Activated naive CD4-positive, alpha-beta T cell treated with anti-CD3 and anti-CD28 coated beads, Interleukin-2, amount 10 ng/mL, durations not matched to agents 7 days and 5 days (primary cell): ENCODE measurements at regions not wholly inside any gene's neighbourhood (a gene's known extent, or its start where the extent isn't known, plus 50 kb on each side); places are given as distances from the start of the nearest gene placed in this dataset.
"Not testable (repeated sequence)": the region's sequence is repeated elsewhere in the genome, so short reads cannot be mapped to it uniquely, and the experiment has no call there.

Source experiments
- CTCF ChIA-PET: fragments of 350-600 bp; sonication (Branson Sonifier 250); formaldehyde crosslinking; loops from one replicate; lab custom pipeline; 2021; ENCODE audit warnings: antibody characterized with exemption; lab: Charles Lee
- DNase-seq: peaks from one replicate; pipeline ENCODE4 v3.0.0-alpha.2; 2020
- H3K27ac Mint-ChIP-seq: one replicate; pipeline ENCODE4 v1.8.0; 2021; ENCODE audit warnings: mild to moderate bottlenecking, moderate library complexity, mixed read lengths
- H3K27me3 Mint-ChIP-seq: one replicate; pipeline ENCODE4 v1.8.0; 2021; ENCODE audit warnings: mild to moderate bottlenecking, mixed read lengths
- H3K36me3 Mint-ChIP-seq: one replicate; pipeline ENCODE4 v1.8.0; 2021; ENCODE audit warnings: mixed read lengths
- H3K4me1 Mint-ChIP-seq: one replicate; pipeline ENCODE4 v1.8.0; 2021; ENCODE audit warnings: mixed read lengths
- H3K4me3 Mint-ChIP-seq: one replicate; pipeline ENCODE4 v1.8.0; 2021; ENCODE audit warnings: mild to moderate bottlenecking, moderate library complexity, mixed read lengths
- H3K9me3 Mint-ChIP-seq: one replicate; pipeline ENCODE4 v1.8.0; 2021; ENCODE audit warnings: mixed read lengths

DNA sequence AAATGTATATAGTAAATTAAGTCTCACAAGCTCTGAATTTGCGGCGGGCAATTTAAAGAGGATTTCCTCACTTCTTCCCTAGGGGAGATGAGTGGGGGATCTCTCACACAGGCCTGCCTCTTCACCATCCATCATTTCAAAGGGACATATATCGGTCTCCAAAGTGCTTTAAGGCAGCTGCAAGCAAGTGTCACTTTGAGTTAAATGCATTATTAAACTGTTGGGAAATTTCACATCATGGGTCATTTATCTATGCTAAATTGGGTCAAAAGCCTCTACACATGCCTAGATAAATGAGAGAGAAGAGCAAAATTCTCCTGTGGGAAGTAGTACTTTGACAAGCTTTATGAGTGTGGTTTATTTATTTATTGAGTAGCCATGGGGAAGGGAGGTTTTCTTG, 1106.1 kb upstream of the GOT2 start:
- H3K4me3 Mint-ChIP-seq = no peak overlapping the region
- H3K27ac Mint-ChIP-seq = no peak overlapping the region
- no peaks in the 10 kb centered on the region for H3K27me3 Mint-ChIP-seq

DNA sequence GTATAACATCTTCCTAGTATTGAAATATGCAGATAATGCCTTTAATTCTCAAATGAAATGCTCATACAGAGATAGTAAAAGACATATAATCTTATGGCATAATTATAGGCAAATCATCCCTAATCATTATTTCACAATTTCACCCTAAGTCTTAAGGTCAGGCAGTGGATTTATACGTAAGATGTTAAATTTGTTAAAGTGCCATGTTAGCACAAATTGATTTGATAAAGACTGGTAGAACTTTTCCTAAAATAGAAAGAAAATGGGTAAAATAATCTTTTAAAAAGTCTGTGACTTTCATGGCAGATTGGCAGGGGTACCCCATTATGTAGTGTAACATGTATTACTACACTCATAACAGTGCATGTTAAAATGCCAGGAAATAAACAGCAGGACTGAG, 1092.7 kb upstream of the GOT2 start:
- H3K27me3 Mint-ChIP-seq = no peaks in the 10 kb centered on the region
- peaks cover 1% of the 10 kb centered on the region for H3K9me3 Mint-ChIP-seq
- no peaks in the 10 kb centered on the region for H3K36me3 Mint-ChIP-seq
- no peak overlapping the region for H3K27ac Mint-ChIP-seq
- CTCF ChIA-PET = no interaction called here
- H3K4me1 Mint-ChIP-seq = no peaks in the 10 kb centered on the region
- DNase-seq = no peak
- H3K4me3 Mint-ChIP-seq = no peak overlapping the region

More for the DNA sequence above, 1106.1 kb upstream of the GOT2 start:
- H3K4me1 Mint-ChIP-seq = no peaks in the 10 kb centered on the region
- no peaks in the 10 kb centered on the region for H3K36me3 Mint-ChIP-seq
- no peak for DNase-seq
- peaks cover 12% of the 10 kb centered on the region for H3K9me3 Mint-ChIP-seq
- CTCF ChIA-PET = no interaction called here

GRCh38 chr16:59809488-59809887, 1075.4 kb upstream of the GOT2 start:
- H3K9me3 Mint-ChIP-seq = peaks cover 13% of the 10 kb centered on the region
- CTCF ChIA-PET, H3K36me3 Mint-ChIP-seq, H3K4me1 Mint-ChIP-seq, DNase-seq, H3K27ac Mint-ChIP-seq, H3K4me3 Mint-ChIP-seq, H3K27me3 Mint-ChIP-seq: not testable (repeated sequence)

- no peak overlapping the region for H3K27ac Mint-ChIP-seq
- no peak overlapping the region for H3K4me3 Mint-ChIP-seq
- no peak for DNase-seq
- CTCF ChIA-PET = no interaction called here
- peaks cover 4% of the 10 kb centered on the region for H3K9me3 Mint-ChIP-seq
- no peaks in the 10 kb centered on the region for H3K27me3 Mint-ChIP-seq
- H3K4me1 Mint-ChIP-seq = no peaks in the 10 kb centered on the region
- H3K36me3 Mint-ChIP-seq = no peaks in the 10 kb centered on the region
Measured at GRCh38 chr16:59783191-59783590, 1049.1 kb upstream of the GOT2 start.

DNA sequence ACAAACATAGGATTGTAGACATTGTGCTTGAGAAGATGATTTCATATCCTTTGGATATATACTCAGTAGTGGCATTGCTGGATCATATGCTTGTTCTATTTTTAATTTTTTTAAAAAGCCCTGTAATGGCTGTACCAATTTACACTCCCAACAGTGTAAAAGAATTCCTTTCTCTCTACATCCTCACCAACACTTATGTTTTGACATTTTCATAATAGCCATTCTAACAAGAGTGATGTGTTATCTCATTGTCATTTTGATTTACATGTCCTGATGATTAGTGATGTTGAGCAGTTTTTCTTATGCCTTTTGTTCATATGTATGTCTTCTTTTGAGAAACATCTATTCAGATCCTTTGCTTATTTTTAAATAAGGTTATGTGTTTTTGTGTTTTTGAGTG, 1039.2 kb upstream of the GOT2 start:
- CTCF ChIA-PET = no interaction called here
- no peaks in the 10 kb centered on the region for H3K27me3 Mint-ChIP-seq

DNA sequence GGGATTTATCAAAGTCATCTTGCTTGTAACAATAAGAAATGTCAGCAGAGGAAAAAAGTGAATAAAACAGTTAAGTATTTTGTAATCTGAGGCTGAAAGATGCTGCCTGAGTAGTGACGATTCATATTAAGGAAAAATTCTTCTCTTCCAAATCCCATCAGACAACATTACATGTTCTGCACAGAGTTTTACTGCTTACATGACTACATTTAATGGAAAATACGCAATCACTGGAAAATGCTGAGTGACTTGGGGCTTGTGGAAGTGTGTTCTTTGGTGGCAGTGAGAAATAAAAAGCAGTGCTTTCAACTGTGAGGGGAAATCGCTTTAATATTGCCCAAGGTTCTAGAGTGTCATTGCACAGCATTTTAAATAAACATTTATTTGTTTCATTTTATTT, 1025.2 kb upstream of the GOT2 start:
- no peaks in the 10 kb centered on the region for H3K27me3 Mint-ChIP-seq
- H3K27ac Mint-ChIP-seq = no peak overlapping the region
- DNase-seq = no peak
- H3K4me3 Mint-ChIP-seq = no peak overlapping the region
- no peaks in the 10 kb centered on the region for H3K4me1 Mint-ChIP-seq
- CTCF ChIA-PET = no interaction called here
- peaks cover 17% of the 10 kb centered on the region for H3K9me3 Mint-ChIP-seq
- no peaks in the 10 kb centered on the region for H3K36me3 Mint-ChIP-seq

More for the DNA sequence above, 1039.2 kb upstream of the GOT2 start:
- H3K27ac Mint-ChIP-seq = no peak overlapping the region
- peaks cover 2% of the 10 kb centered on the region for H3K9me3 Mint-ChIP-seq
- no peak overlapping the region for H3K4me3 Mint-ChIP-seq
- H3K36me3 Mint-ChIP-seq = no peaks in the 10 kb centered on the region
- no peaks in the 10 kb centered on the region for H3K4me1 Mint-ChIP-seq
- DNase-seq = no peak

DNA sequence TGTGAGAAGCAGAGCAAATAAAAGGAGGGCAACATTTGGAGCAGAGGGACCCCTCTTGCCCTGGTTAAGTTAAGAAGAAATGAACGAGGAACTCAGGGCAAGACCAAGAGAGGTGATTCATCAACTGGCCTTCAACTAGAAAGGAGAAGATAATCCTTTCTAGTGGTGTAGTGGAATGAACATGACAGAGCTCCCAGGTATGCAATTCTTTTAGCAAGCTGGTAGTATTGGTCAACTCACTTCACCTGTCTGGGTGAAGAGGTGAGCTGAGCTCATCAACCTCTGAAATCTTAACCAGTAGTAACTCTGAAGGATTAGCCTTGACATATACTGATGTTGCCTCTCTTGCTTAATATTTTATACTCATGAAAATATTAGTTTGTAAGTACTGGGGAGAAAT, 1024.7 kb upstream of the GOT2 start:
- CTCF ChIA-PET = no interaction called here
- no peak for DNase-seq
- no peak overlapping the region for H3K4me3 Mint-ChIP-seq

DNA sequence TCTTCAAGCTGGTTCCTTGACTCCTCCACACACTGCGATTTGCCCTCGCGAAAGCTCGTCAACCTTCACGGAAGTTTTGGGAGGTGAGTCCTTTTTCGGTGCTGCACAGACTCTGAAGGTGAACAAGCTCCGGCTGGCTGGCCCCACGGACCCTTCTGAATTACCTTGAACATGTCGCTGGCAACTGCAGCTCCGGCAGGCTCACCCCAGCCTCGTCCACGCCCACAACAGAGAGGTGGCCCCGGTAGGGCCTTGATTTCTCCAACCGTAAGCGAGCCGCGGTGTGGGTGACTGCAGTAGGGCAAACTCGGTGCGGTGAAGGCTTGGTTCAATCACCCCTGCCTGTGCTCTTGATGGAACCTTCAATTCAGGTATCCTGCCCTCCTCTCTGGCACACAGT, 1020.7 kb upstream of the GOT2 start:
- Mint-ChIP-seq H3K4me1 (no peaks in the 10 kb centered on the region), H3K4me3 (no peak overlapping the region), H3K27ac (no peak overlapping the region), H3K27me3 (no peaks in the 10 kb centered on the region), H3K9me3 (peaks cover 2% of the 10 kb centered on the region), H3K36me3 (no peaks in the 10 kb centered on the region)
- CTCF ChIA-PET = no interaction called here
- no peak for DNase-seq

More for the DNA sequence above, 1024.7 kb upstream of the GOT2 start:
- H3K36me3 Mint-ChIP-seq = no peaks in the 10 kb centered on the region
- no peaks in the 10 kb centered on the region for H3K4me1 Mint-ChIP-seq
- no peaks in the 10 kb centered on the region for H3K27me3 Mint-ChIP-seq
- peaks cover 17% of the 10 kb centered on the region for H3K9me3 Mint-ChIP-seq
- H3K27ac Mint-ChIP-seq = no peak overlapping the region

GRCh38 chr16:59749662-59750336, 1015.7 kb upstream of the GOT2 start:
- no peaks in the 10 kb centered on the region for H3K4me1 Mint-ChIP-seq
- CTCF ChIA-PET = no interaction called here
- H3K27me3 Mint-ChIP-seq = no peaks in the 10 kb centered on the region
- no peak for DNase-seq
- no peak overlapping the region for H3K4me3 Mint-ChIP-seq
- no peaks in the 10 kb centered on the region for H3K36me3 Mint-ChIP-seq
- peaks cover 1% of the 10 kb centered on the region for H3K9me3 Mint-ChIP-seq
- no peak overlapping the region for H3K27ac Mint-ChIP-seq

GRCh38 chr16:59748531-59748930, 1014.4 kb upstream of the GOT2 start:
- DNase-seq = no peak
- no peak overlapping the region for H3K27ac Mint-ChIP-seq
- H3K36me3 Mint-ChIP-seq = no peaks in the 10 kb centered on the region
- no peaks in the 10 kb centered on the region for H3K4me1 Mint-ChIP-seq
- no peak overlapping the region for H3K4me3 Mint-ChIP-seq
- no peaks in the 10 kb centered on the region for H3K27me3 Mint-ChIP-seq
- CTCF ChIA-PET = no interaction called here
- H3K9me3 Mint-ChIP-seq = peaks cover 2% of the 10 kb centered on the region

- H3K27ac Mint-ChIP-seq = no peak overlapping the region
- CTCF ChIA-PET = no interaction called here
- DNase-seq = no peak
- peaks cover 3% of the 10 kb centered on the region for H3K9me3 Mint-ChIP-seq
- H3K4me1 Mint-ChIP-seq = no peaks in the 10 kb centered on the region
- no peaks in the 10 kb centered on the region for H3K36me3 Mint-ChIP-seq
- H3K27me3 Mint-ChIP-seq = no peaks in the 10 kb centered on the region
- no peak overlapping the region for H3K4me3 Mint-ChIP-seq
Measured at GRCh38 chr16:59743504-59743903, 1009.4 kb upstream of the GOT2 start.

- peaks cover 5% of the 10 kb centered on the region for H3K9me3 Mint-ChIP-seq
- CTCF ChIA-PET = no interaction called here
- no peaks in the 10 kb centered on the region for H3K4me1 Mint-ChIP-seq
- H3K27me3 Mint-ChIP-seq = no peaks in the 10 kb centered on the region
- no peak for DNase-seq
- no peak overlapping the region for H3K4me3 Mint-ChIP-seq
- no peaks in the 10 kb centered on the region for H3K36me3 Mint-ChIP-seq
- no peak overlapping the region for H3K27ac Mint-ChIP-seq
Measured at GRCh38 chr16:59740858-59741257, 1006.7 kb upstream of the GOT2 start.

DNA sequence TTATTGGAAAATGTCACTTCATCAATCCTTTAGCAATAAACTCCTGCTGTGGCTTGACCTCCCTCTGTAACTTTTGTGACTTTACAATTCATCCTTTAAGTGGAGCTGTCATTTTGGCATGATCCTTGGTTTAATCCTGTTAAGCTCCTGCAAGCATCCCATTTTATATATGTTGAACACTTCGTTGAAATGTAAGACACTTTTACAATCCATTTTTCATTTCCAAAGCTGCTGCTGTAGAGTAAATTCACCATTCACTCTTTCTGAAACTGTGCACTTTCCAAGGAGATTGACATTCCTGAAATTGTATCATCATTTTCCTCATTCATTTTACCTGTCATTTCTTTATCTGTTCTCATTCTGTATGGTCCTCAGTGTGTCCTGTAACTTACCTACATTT, 1003.2 kb upstream of the GOT2 start:
- Mint-ChIP-seq H3K36me3 (no peaks in the 10 kb centered on the region), H3K27me3 (no peaks in the 10 kb centered on the region), H3K4me3 (no peak overlapping the region), H3K9me3 (peaks cover 3% of the 10 kb centered on the region), H3K4me1 (no peaks in the 10 kb centered on the region), H3K27ac (no peak overlapping the region)
- DNase-seq = no peak
- CTCF ChIA-PET = no interaction called here

DNA sequence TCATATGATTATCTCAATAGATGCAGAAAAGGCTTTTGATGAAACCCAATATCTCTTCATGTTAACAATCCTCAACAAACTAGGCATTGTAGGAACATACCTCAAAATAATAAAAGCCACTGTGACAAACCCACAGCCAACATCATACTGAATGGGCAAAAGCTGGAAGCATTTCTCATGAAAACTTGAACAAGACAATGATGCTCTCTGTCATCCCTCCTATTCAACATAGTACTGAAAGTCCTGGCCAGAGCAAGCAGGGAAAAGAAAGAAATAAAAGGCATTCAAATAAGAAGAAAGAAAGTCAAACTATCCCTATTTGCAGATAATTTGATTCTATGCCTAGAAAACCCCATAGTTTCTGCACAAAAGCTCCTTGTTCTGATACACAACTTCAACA, 999.2 kb upstream of the GOT2 start:
- H3K4me3 Mint-ChIP-seq = no peak overlapping the region
- no peaks in the 10 kb centered on the region for H3K36me3 Mint-ChIP-seq
- H3K27ac Mint-ChIP-seq = no peak overlapping the region
- H3K9me3 Mint-ChIP-seq = peaks cover 1% of the 10 kb centered on the region
- CTCF ChIA-PET = no interaction called here
- no peaks in the 10 kb centered on the region for H3K27me3 Mint-ChIP-seq
- no peaks in the 10 kb centered on the region for H3K4me1 Mint-ChIP-seq
- no peak for DNase-seq

GRCh38 chr16:59729613-59730012, 995.5 kb upstream of the GOT2 start:
- Mint-ChIP-seq H3K36me3 (no peaks in the 10 kb centered on the region), H3K27me3 (no peaks in the 10 kb centered on the region), H3K9me3 (no peaks in the 10 kb centered on the region), H3K4me1 (no peaks in the 10 kb centered on the region), H3K27ac (no peak overlapping the region), H3K4me3 (no peak overlapping the region)
- CTCF ChIA-PET = no interaction called here
- no peak for DNase-seq

DNA sequence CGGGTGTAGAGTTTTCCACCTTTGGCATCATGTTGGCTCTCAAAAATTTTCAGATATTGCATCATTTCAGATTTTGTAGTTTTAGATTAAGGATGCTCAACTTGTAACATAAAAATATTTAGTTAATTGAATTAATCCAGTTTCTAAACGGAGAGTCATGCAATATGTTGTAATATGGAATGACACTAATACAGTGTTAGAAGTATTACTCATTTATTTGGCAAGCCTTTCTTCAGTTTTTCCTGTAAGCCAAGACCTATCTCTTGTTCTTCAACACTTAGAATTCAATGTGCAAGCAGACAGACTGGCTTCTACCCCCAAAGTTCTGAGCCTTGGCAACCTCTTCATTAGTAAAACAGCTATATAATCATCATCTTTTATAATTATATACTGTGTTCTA, 985.0 kb upstream of the GOT2 start:
- Mint-ChIP-seq H3K27ac (no peak overlapping the region), H3K36me3 (no peaks in the 10 kb centered on the region), H3K4me3 (no peak overlapping the region), H3K27me3 (no peaks in the 10 kb centered on the region), H3K9me3 (no peaks in the 10 kb centered on the region), H3K4me1 (no peaks in the 10 kb centered on the region)
- DNase-seq = no peak
- CTCF ChIA-PET = no interaction called here
